K562 (cell line): ENCODE measurements at regions not wholly inside any gene's neighbourhood (a gene's known extent, or its start where the extent isn't known, plus 50 kb on each side); places are given as distances from the start of the nearest gene placed in this dataset.

Source experiments
- CBX2 ChIP-seq: fragments of 200-600 bp; sonication (generic); IDR thresholded peaks from one replicate; pipeline ENCODE4 v1.6.1; 2012; ENCODE audit warnings: mild to moderate bottlenecking, low read length, inconsistent platforms; ENCODE audit not compliant: insufficient read depth, poor library complexity, severe bottlenecking
- CEBPB ChIP-seq: fragments of 450-650 bp; IDR thresholded peaks from 2 replicates; pipeline ENCODE4 v1.6.1; 2016; ENCODE audit warnings: missing genetic modification characterization, missing compliant biosample characterization
- CREB1 ChIP-seq, 2 experiments: sonication (generic) in 1 of 2; formaldehyde crosslinking in 1 of 2; IDR thresholded peaks; 2 replicates each; pipeline versions ENCODE4 v1.6.1 to v1.8.0; 2012 to 2022; ENCODE audit warnings: inconsistent platforms in 1 of 2, mild to moderate bottlenecking in 1 of 2, missing genetic modification reagents in 1 of 2, moderate library complexity in 1 of 2
- EP300 ChIP-seq: IDR thresholded peaks from 2 replicates; pipeline ENCODE4 v1.6.1; 2012; ENCODE audit warnings: low read length, improper control_type of control experiment
- ETV5 ChIP-seq: sonication (generic); formaldehyde crosslinking; IDR thresholded peaks from 2 replicates; pipeline ENCODE4 v1.4.0; 2020; ENCODE audit warnings: low read depth, mild to moderate bottlenecking, missing genetic modification reagents
- FOXM1 ChIP-seq, 2 experiments: fragments of 450-650 bp in 1 of 2; sonication (generic) in 1 of 2; formaldehyde crosslinking in 1 of 2; IDR thresholded peaks; 2 replicates each; pipeline versions ENCODE4 v1.6.1 to v1.9.0; 2017 to 2022; ENCODE audit warnings: low read depth in 2 of 2, mild to moderate bottlenecking in 2 of 2, missing genetic modification reagents in 1 of 2, moderate library complexity in 1 of 2
- KDM1A ChIP-seq, 2 experiments: fragments of 450-650 bp; IDR thresholded peaks; 2 replicates each; pipeline ENCODE4 v1.6.1; 2016; ENCODE audit warnings: mild to moderate bottlenecking in 2 of 2
- KLF6 ChIP-seq: fragments of 250-450 bp; sonication (Bioruptor Pico); IDR thresholded peaks from 2 replicates; pipeline ENCODE4 v1.4.0; 2020; ENCODE audit warnings: mild to moderate bottlenecking, moderate library complexity, borderline replicate concordance
- NCOA6 ChIP-seq: fragments of 450-650 bp; IDR thresholded peaks from 2 replicates; pipeline ENCODE4 v1.6.1; 2017; ENCODE audit warnings: mild to moderate bottlenecking
- NFATC3 ChIP-seq: fragments of 450-650 bp; IDR thresholded peaks from 2 replicates; pipeline ENCODE4 v1.6.1; 2017; ENCODE audit warnings: mild to moderate bottlenecking
- NR1H2 ChIP-seq: sonication (generic); formaldehyde crosslinking; IDR thresholded peaks from 2 replicates; pipeline ENCODE4 v1.4.0; 2020; ENCODE audit warnings: mild to moderate bottlenecking, missing genetic modification reagents
- POLR2AphosphoS2 ChIP-seq: IDR thresholded peaks from 2 replicates; pipeline ENCODE4 v1.6.1; 2012; ENCODE audit warnings: low read length, improper control_type of control experiment
- RBM25 ChIP-seq: fragments of 200-400 bp; formaldehyde crosslinking; IDR thresholded peaks from 2 replicates; pipeline ENCODE4 v1.6.1; 2018; ENCODE audit warnings: low read length, low read depth, moderate library complexity; ENCODE audit not compliant: severe bottlenecking
- RHOXF2B ChIP-seq: fragments of 250-450 bp; sonication (Bioruptor Pico); conservative IDR thresholded peaks from 2 replicates; pipeline ENCODE4 v1.5.1; 2021
- SIX5 ChIP-seq, 2 experiments: IDR thresholded peaks; 2 replicates each; pipeline ENCODE4 v1.6.1; 2011; ENCODE audit warnings: low read length in 2 of 2, borderline replicate concordance in 1 of 2, low read depth in 1 of 2, mild to moderate bottlenecking in 1 of 2, moderate library complexity in 1 of 2; ENCODE audit not compliant: insufficient read depth in 1 of 2
- SPI1 ChIP-seq: IDR thresholded peaks from 2 replicates; pipeline ENCODE4 v1.6.1; 2011; ENCODE audit warnings: low read depth, low read length, control low read depth, borderline replicate concordance
- ZBTB11 ChIP-seq, 3 experiments: fragments of 200-800 bp in 1 of 3; fragments of 250-450 bp in 1 of 3; fragments of 450-650 bp in 1 of 3; sonication (Bioruptor Pico) in 1 of 3; sonication (Bioruptor generic) in 1 of 3; formaldehyde crosslinking in 1 of 3; IDR thresholded peaks; 2 replicates each; pipeline versions ENCODE4 v1.6.1 to v1.8.0; 2016 to 2022; ENCODE audit warnings: mild to moderate bottlenecking in 2 of 3, missing genetic modification characterization in 2 of 3, missing compliant biosample characterization in 1 of 3, moderate library complexity in 1 of 3
- ZFX ChIP-seq: sonication (generic); formaldehyde crosslinking; IDR thresholded peaks from 2 replicates; pipeline ENCODE4 v1.8.0; 2022; ENCODE audit warnings: mild to moderate bottlenecking, missing genetic modification reagents, moderate library complexity
- ZNF239 ChIP-seq: fragments of 250-450 bp; sonication (Bioruptor Pico); IDR thresholded peaks from 2 replicates; pipeline ENCODE4 v1.4.0; 2020; ENCODE audit warnings: mild to moderate bottlenecking
- ZNF79 ChIP-seq: fragments of 250-450 bp; sonication (Bioruptor Pico); IDR thresholded peaks from 2 replicates; pipeline ENCODE4 v1.4.0; 2020; ENCODE audit warnings: low read depth, mild to moderate bottlenecking, moderate library complexity
- TF ChIP-seq, protein P1 (sequence below): fragments of 450-650 bp; IDR thresholded peaks from 2 replicates; pipeline ENCODE4 v1.6.1; 2018; ENCODE audit not compliant: partially characterized antibody

GRCh38 chr2:191571163-191571769 is 106.7 kb upstream of the NABP1 start (continued):
- TF ChIP-seq NFATC3 (0 out of 2 replicates have a peak, but pooled peaks have one; percentile 64), CBX2 (no peak), SIX5 (IDR thresholded peaks at IDR 0.05; ENCODE audit: borderline replicate concordance in 1 of 2, insufficient read depth in 1 of 2, low read depth in 1 of 2, low read length in 2 of 2) (no peak), CREB1 (IDR thresholded peaks at IDR 0.05) (no peak), CREB1 (CRISPR knock-in tag; IDR thresholded peaks at IDR 0.05) (no peak), RHOXF2B (no peak), CEBPB (tag) (no peak), SPI1 (peak; percentile 97), ETV5 (CRISPR knock-in tag) (no peak), ZFX (CRISPR knock-in tag) (no peak), ZNF239 (CRISPR knock-in tag) (no peak), POLR2AphosphoS2 (no peak), KLF6 (CRISPR knock-in tag) (no peak), NR1H2 (CRISPR knock-in tag) (no peak), FOXM1 (IDR thresholded peaks at IDR 0.05; ENCODE audit: low read depth) (0 out of 2 replicates have a peak, but pooled peaks have one; percentile 18), FOXM1 (CRISPR knock-in tag; IDR thresholded peaks at IDR 0.05; ENCODE audit: low read depth) (no peak), ZNF79 (no peak), NCOA6 (no peak), KDM1A (IDR thresholded peaks at IDR 0.05) (peak; percentile 73 to 76), ZBTB11 (CRISPR knock-in tag; IDR thresholded peaks at IDR 0.05) (no peak), EP300 (0 out of 2 replicates have a peak, but pooled peaks have one; percentile 20), RBM25 (no peak)
- TF ChIP-seq, protein P1, sequence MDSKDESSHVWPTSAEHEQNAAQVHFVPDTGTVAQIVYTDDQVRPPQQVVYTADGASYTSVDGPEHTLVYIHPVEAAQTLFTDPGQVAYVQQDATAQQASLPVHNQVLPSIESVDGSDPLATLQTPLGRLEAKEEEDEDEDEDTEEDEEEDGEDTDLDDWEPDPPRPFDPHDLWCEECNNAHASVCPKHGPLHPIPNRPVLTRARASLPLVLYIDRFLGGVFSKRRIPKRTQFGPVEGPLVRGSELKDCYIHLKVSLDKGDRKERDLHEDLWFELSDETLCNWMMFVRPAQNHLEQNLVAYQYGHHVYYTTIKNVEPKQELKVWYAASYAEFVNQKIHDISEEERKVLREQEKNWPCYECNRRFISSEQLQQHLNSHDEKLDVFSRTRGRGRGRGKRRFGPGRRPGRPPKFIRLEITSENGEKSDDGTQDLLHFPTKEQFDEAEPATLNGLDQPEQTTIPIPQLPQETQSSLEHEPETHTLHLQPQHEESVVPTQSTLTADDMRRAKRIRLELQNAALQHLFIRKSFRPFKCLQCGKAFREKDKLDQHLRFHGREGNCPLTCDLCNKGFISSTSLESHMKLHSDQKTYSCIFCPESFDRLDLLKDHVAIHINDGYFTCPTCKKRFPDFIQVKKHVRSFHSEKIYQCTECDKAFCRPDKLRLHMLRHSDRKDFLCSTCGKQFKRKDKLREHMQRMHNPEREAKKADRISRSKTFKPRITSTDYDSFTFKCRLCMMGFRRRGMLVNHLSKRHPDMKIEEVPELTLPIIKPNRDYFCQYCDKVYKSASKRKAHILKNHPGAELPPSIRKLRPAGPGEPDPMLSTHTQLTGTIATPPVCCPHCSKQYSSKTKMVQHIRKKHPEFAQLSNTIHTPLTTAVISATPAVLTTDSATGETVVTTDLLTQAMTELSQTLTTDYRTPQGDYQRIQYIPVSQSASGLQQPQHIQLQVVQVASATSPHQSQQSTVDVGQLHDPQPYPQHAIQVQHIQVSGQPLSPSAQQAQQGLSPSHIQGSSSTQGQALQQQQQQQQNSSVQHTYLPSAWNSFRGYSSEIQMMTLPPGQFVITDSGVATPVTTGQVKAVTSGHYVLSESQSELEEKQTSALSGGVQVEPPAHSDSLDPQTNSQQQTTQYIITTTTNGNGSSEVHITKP, result peak; percentile 36
